GM19372 (cell line): ENCODE measurements at regions not wholly inside any gene's neighbourhood (a gene's known extent, or its start where the extent isn't known, plus 50 kb on each side); places are given as distances from the start of the nearest gene placed in this dataset.

Experiments
- ATAC-seq: cut with Tn5 transposase; IDR thresholded peaks from one replicate; pipeline ENCODE4 v1.9.1; 2021; ENCODE audit warnings: mild to moderate bottlenecking, low read depth, moderate library complexity; ENCODE audit not compliant: unreplicated experiment

DNA sequence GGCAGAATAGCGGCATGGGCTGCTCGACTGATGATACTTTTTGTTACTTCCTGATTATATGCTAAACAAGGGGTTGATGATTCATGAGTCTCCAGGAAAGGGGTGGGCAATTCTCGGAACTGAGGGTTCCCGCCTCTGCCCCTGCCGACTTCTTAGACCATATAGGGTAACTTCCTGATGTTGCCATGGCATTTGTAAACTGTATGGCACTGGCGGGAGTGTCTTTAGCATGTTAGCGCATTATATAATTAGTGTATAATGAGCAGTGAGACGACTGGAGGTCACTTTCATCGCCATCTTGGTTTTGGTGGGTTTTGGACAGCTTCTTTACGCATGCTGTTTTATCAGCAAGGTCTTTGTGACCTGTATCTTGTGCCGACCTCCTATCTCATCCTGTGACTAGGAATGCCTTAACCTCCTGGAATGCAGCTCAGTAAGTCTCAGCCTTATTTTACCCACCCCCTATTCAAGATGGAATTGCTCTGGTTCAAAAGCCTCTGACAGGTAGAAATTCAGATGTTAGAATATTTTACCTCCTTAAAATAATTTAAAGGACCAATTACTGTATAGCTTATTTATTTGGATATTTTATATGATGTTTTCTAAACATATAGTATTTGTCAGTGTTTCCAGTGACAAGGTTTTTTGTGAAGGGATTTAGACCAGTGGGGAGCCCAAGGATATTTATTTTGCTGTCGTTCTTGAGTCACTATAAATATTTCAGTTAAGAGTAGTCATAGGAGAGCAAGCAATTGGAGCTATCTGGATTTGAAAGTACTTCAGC is 90.1 kb upstream of the PIK3CG start:
- no peak for ATAC-seq

DNA sequence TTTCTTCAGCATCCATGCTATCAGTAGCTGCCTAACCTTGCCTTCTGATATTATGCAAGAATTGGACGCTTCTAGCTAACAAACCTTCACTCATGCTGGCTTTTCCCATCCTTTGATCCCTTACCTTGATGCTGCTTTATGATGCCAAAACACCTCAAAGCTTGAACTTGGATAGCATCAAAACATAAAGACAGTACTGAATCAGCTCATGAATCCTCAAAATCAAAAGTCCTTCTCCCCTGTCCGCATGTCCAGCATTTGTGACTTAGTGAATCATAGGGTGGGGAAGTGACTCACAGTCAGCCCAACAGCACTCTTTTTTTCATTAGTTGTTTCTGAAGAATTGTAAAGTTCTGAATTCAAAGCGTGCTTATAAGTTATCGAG is 89.5 kb upstream of the PIK3CG start:
- ATAC-seq, result no peak

DNA sequence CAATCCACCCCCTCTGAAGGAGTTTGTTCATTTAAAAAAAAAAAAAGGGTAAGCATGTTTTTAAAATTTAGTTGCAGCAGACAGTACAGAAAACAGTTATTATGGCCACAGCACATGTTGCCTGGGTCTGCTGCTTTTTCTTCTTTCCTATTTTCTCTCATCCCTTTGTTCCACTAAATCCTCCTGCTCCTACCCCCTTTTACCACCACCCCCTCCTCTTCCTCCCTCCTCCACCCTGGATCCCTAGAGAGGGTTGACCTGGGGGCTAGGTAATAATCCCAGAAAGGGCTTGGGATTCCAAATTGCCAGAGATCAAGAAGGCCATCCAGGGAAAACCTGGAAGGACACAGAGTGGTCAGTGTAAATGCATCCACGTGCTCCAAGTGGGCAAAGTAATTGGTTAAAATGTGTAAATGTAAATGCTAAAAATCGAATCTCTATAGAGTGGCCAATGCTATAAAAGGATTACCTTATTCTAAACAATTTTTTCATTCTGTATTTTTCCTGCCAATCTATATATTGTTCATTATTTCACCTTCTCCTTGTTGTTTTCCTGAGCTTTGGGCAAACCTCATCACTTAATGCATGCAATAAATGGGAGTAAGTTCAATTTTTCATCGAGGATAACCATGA is 89.0 kb upstream of the PIK3CG start:
- ATAC-seq, result no peak

DNA sequence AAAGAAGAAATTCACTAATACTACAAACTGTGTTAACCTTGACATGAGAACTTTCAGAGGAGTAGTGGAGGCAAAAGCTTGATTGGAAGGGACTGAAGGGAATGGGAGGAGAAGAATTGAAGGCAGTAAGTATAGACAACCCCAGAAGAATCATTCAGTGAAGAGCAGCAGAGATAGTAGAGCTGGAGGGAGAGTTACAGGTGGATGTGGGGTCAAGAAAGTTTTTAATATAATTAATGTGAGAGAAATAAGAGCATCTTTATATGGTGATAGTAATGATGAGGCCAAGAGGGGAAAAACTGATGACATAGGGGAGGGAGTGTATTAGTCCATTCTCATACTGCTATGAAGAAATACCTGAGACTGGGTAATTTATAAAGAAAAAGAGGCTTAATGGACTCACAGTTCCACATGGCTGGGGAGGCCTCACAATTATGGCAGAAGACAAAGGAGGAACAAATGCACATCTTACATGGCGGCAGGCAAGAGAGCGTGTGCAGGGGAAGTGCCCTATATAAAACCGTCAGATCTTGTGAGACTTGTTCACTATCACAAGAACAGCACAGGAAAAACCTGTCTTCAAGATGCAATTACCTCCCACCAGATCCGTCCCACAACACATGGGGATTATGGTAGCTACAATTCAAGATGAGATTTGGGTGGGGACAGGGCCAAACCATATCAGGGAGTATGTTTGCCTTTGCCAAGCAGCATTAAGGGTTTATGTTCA is 88.3 kb upstream of the PIK3CG start:
- ATAC-seq, result no peak

DNA sequence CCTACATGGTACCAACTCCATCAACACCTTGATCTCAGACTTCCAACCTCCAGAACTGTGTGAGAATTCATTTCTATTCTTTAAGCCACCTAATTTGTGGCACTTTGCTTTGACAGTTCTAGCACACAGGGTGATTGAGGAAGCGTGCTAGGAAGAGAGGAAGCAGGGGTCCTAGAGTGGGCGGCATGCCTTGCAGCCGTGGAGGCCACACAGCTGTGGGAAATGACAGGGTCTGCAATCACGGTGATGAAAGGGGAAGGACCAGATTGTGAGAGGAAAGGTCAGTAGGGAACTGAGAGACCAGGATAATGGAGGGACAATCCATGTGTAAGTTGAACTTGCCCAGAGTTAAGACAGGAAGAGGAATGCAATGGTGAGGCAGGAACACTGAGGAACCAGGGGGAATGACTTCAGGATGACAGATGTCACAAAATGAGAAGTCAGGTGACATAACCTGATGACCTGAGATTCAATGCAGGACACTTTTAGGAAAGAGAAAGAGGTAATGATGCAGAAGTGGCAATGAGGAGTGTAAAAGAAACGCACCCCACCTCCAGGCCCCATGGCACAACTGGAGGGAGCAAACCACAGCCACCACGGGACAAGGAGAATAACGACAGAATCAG is 87.3 kb upstream of the PIK3CG start:
- no peak for ATAC-seq

DNA sequence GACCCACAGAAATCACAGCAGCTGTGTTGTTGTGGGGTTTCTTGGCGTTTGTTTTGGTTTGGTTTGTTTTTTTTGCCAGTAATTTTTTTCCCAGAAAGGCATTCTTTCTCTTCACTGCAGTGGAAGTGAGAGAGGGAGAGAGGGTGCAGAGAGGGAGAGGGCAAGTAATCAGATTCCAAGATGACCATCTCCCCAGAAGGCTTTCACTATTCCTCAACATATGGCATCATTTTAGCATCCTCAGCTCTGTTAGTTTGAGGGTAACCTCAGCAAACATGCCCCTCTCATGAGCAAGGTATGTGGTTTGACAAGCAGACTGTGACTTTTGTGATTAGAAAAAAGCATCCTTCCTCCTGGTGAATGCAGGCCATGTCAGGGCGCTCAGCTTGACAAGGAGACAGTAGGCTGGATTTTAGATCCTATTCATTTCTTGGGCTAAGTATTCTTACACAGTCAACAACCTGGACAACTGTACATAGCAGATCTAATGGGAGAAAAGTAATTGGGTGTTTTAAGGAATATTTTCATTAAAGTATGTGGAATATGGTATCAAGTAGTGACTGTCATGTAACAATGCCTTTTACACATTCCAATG is 86.3 kb upstream of the PIK3CG start:
- ATAC-seq, result no peak

DNA sequence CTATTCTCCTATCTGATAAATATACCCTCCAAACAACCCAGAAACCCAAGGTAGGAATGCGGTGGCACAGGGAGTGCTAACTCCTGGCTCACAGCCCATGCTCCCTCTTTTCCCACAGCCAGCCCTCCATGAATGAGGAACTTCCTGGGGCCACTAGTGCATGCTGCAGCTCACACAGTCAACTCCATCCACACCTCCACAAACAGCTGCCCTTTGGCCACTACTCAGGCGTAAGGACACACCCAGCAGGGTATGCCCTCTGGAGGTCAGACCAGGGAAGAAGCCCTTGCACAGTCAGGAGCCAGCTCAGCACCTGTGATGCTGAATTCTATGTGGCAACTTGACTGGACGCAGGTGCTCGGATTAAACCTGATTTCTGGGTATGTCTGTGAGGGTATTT is 85.2 kb upstream of the PIK3CG start:
- ATAC-seq, result no peak

DNA sequence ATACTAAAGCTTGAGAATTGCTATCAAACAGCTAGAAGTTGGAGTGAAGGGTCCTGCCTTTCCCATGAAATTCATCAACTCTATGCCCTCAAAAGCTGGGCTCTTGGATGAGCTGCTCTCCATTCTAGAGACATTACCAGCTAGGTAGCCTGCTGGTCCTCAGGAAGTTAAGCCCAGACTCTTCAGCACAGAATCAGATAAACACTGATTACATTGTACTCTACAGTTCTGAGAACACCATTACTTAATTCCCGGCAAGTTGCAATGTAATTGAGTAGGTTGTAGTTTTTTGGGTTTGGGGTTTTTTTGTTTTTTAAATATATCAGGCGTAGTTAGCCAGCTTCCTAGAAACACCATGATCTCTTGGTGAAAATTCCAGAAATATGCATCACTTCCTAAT is 84.1 kb upstream of the PIK3CG start:
- ATAC-seq, result no peak

DNA sequence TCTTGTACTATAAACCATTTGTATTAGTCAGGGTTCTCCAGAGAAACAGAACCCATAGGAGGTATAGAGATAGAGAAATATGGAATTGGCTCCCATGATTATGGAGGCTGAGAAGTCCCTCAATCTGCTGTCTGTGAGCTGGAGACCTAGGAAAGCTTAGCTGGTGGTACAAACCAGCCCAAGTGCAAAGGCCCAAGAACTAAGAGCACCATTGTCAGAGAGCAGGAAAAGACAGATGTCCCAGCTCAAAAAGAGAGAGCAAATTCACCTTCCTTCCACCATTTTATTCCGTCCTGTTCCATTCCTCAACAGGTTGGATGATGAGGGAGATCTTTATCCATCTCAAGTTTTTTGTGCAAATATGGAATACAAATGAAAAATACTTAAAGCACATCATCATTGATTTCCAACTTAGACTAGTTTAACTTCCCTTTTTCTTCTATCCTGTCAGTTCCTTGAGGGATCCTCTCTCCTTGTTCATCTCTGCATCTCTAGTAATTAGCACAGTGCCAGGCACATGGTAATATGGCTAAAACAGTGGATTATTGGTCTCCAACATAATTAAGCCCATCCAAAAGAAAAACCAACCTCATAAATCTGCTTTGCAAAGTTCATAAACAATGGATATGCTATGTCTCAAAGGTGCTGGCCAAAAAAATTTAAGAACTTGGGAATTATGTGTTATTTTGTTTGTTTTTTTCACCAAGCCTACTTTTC is 83.1 kb upstream of the PIK3CG start:
- no peak for ATAC-seq

DNA sequence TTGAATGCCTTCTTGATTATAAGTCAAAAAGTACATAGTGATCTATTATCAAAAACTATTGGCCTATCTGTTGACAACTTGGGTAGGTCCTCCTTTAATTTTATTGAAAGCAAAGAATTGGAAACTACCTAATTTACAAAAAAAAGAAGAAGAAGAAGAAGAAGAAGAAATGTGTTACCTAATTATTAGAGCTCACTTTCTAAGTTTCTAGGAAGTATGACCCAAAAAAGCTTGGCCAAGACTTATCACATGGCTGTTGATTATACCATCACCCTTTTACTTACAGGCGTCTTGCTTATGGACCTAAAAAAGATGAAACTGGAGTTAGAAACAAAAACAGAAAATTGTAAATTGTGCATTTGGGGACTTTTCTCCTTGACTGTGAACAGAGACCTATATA is 81.8 kb upstream of the PIK3CG start:
- no peak for ATAC-seq

DNA sequence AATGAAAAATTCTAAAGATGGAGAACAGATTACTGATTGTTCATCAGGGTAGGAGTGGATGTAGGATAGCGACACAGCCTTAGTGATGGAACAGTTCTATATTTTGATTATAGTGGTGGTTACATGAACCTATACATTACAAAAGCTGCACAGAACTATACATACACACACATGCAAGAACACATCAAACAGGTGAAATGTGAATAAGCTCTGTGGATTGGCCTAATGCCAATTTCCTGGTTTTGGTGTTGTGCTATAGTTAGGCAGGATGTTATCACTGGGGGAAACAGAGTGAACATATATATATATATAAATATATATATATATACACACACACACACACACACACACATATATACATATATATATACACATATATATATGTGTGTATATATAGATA is 76.4 kb upstream of the PIK3CG start:
- no peak for ATAC-seq

DNA sequence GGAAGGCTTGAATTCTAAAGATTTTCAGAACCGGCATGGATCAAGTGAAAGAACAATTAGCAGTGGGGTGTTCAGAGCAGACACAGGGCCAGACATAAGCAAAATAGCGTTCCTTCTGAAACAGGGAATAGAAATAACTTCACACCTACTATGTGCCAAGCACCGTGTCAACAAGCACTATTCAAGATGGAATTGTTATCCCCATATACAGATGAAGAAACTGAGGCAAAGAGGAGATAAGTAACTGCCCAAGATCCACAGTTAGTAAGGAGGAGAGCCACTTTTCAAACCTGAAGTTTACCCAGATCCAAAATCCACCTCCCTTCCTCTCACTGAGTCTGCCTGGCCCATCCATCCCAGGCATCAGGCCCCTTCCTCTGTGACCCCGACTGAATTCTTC is 73.6 kb upstream of the PIK3CG start:
- no peak for ATAC-seq

DNA sequence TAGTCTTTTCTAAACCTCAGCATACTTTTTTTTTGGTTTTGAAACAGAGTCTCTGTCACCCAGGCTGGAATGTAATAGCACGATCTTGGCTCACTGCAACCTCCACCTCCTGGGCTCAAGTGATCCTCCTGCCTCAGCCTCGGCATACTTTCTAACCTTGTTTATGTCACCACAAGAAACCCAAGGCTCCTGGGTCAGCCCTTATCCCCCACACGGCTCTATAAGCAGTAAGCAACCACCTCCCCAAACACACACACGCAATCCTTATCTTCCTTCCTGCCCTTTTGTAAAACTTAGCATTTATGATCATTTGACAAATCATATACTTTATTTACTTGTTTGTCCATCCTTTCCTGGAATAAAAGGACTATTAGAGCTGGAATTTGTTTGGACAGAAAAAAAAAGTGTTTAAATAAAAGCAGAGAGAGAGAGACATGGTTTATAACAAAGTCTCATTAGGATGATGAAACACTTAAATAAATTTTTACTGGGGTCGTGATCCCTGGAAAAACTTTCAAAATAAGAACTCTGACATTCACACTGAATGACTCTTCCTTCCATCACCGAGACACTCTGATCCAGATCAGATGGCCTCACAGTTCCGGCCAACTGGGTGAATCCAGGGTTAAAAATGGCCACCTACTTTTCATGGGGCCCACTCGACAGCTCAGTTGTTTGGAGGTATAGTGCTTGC is 72.7 kb upstream of the PIK3CG start:
- ATAC-seq, result no peak

DNA sequence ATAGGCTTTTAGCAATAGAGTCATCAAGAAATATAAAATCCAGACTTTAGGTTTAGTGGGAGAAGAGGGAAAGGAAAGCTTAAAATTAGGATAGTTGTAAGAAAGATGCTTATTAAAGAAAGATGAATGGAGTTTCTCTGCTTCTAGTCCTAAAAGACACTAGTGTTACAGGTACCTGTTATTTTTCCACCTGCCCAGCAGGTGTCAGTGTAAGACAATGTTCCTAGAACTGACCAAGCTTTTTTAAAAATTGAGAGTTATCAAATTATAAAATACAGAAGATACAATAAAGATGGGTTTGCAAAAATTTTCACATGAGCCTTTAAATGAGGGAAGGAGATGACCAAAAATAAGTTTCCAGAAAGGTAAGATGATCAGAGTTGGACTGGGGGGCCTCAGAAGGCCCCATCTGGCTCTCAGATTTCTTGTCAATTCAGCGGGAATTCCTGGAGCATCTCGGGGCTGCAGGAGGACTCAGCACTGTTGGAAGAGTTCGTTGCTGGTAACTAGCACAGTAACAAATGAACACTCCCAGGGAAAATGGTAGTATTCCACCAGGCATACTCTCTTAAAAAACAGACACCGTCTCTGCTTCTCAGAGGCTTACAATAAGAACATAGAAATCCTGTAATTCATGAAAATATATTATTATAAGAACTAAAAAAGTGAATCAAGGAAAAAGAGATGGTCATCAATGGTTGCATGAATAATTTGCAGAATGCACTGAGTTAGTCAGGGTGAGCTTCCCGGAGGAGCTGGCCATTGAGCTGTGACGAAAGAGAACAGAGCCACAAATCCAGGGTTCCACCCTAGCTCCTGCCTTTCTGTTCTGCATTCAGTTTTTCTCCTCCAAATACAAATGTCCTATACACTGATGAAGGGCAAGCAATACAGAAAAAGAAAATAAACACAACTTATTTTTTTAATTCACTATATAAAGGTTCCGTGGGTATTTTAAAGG is 71.8 kb upstream of the PIK3CG start:
- ATAC-seq, result no peak

DNA sequence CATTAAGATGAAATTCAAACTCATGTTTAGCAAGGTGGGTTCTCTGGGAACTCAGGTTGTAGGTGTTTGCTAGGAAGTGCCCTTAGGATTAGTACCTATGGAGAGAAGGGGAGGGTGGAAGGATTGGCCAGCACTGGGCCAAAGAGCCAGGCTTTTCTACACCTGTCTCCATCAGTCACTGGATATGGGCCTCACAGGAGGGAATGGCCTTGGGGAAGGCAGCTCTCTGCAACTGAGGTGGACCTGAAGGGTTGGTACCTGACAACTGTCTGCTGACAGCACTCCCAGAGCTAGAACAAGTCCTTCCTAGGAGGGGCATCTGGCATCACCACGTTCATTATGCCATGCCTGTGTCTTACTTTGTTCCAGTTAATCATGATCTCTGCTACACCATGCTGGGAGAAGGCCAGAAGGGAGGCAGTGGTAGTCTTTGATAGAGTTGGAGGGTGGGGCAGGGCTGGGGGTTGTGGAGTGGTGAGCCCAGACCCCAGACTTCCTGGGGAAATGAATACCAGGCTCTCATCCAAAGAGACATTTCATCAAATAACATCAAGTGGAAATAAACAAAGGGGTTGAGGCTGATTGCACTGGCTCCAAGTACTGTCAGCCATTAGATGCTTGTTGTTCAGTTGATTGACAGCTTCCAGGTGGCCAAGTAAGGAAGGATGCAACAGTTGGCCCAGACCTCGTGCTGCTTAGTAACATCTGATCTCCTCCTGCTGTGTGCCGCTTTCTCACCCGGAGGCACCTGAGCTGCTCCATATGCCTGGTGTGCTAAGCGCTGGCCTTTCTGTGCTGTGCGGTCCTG is 70.6 kb upstream of the PIK3CG start:
- no peak for ATAC-seq

DNA sequence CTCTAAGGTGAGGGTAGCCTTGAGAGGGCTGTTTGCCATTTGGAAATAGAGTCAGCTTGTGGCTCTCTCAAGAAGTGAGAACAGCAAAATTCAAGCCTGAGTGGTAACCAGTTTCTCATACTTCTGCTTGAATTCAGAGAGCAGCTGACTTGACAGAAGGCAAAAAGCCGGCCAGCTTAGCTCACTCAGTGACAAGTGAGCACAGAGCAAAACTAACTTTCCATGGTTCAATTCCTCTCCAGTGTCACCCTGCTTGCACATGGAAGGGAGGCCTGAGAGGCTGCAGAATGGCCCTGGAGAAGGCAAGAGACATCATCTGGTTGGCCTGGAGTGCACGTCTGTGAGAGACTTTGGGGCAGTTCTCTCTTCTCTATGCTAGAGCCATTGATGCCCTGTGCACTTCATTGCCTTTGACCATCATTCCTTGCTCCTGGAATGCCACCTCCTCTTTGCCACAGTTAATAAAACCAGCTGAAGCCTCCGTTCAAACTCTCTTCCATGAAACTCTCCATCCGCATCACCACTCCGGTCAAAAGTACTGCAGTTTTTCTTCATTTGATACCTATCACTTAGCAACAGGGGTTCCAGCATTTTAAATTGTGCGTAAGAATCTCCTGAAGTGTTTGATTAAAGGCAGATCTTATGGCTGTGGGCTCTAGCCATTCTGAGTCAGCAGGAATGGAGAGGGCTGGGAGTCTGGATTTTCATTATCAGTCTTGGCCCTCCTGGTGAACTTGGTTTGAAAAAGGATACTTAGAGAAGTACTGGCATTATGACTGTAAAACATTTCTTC is 69.8 kb upstream of the PIK3CG start:
- no peak for ATAC-seq

DNA sequence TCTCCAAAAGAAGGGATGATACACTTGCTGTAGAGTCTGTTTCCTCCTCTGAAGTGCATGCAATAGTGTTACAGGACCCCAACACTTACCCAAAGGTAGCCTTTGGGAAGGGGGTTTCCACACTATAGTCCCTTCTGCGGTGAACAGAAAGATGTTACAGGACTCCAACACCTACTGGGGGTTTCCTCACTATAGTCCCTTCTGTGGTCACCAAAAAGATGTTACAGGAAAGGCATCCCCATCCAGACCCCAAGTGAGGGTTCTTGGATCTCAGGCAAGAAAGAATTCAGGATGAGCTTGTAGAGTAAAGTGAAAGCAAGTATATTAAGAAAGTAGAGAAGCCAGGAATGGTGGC is 69.2 kb upstream of the PIK3CG start:
- ATAC-seq, result peak; percentile 61
